ENCODE measurements at regions not wholly inside any gene's neighbourhood (a gene's known extent, or its start where the extent isn't known, plus 50 kb on each side); places are given as distances from the start of the nearest gene placed in this dataset.

GRCh38 chr13:54913668-54914067 lies 1885.1 kb downstream of the OLFM4 start:
- FAIRE-seq, result no peak
- no peaks in the 10 kb centered on the region for H4K20me1 ChIP-seq (replicated peaks in 1 of 2; ENCODE audit: control insufficient read depth in 1 of 2, insufficient read depth in 2 of 2, low read length in 2 of 2)
- no peak overlapping the region for H2AFZ ChIP-seq (ENCODE audit: low read length)
- no peaks in the 10 kb centered on the region for H3K79me2 ChIP-seq (ENCODE audit: control insufficient read depth in 1 of 2, insufficient read depth in 2 of 2, low read length in 2 of 2)
- no peak overlapping the region for H3K27ac ChIP-seq (ENCODE audit: low read depth, low read length)
- H3K18ac ChIP-seq (ENCODE audit: extremely low read depth, low read length), result no peak overlapping the region
- H2BK120ac ChIP-seq (replicated peaks; ENCODE audit: low read depth, low read length), result no peak overlapping the region
- no peak overlapping the region for H4K91ac ChIP-seq (replicated peaks; ENCODE audit: insufficient read length, low read length)
- no peak overlapping the region for H4K5ac ChIP-seq (ENCODE audit: insufficient read length, low read depth, low read length)
- no peak overlapping the region for H2BK20ac ChIP-seq (ENCODE audit: low read length)
- TF ChIP-seq EP300 (IDR thresholded peaks at IDR 0.05; ENCODE audit: borderline replicate concordance in 1 of 2, low read depth in 2 of 2, low read length in 2 of 2) (no peak), CTCF (IDR thresholded peaks at IDR 0.05; ENCODE audit: control extremely low read depth in 1 of 3, insufficient read depth in 1 of 3, low read depth in 1 of 3, low read length in 3 of 3) (no peak), CTBP2 (IDR thresholded peaks at IDR 0.05; ENCODE audit: borderline replicate concordance, insufficient read depth, insufficient read length, low read length) (no peak), MAFK (IDR thresholded peaks at IDR 0.05; ENCODE audit: low read depth, low read length) (no peak)
- H3K9ac ChIP-seq (replicated peaks in 1 of 4; ENCODE audit: extremely low read depth in 1 of 4, low read depth in 3 of 4, low read length in 3 of 4), result no peak overlapping the region
- H3K9me3 ChIP-seq (ENCODE audit: insufficient read depth in 2 of 2, low read depth in 1 of 2, low read length in 1 of 2), result no peaks in the 10 kb centered on the region
- H3K23ac ChIP-seq (ENCODE audit: insufficient read length), result no peak overlapping the region
- no peak overlapping the region for H3K4ac ChIP-seq (replicated peaks; ENCODE audit: insufficient read length, low read depth, low read length)
- CTCF ChIA-PET (ENCODE audit: partially characterized antibody), result no interaction called here
- DNase-seq (ENCODE audit: low read depth in 1 of 2, low spot score in 2 of 2), result no peak
- WGBS, 2 experiments (ENCODE audit: extremely low coverage in 1 of 2, insufficient coverage in 1 of 2, insufficient read length in 1 of 2, insufficient replicate concordance in 2 of 2, low coverage in 1 of 2, low lambda C conversion rate in 2 of 2, missing lambda C conversion rate in 1 of 2), result 90% methylated on average over 4 of the region's 4 CpGs; no CpG with 5 or more reads in 1 of the 2 experiments
- no peak overlapping the region for H3K56ac ChIP-seq (replicated peaks; ENCODE audit: insufficient read length, low read depth, low read length)
- POLR2A ChIA-PET (ENCODE audit: partially characterized antibody), result no interaction called here
- no peaks in the 10 kb centered on the region for H3K27me3 ChIP-seq (replicated peaks in 1 of 4; ENCODE audit: control insufficient read depth in 3 of 4, extremely low read depth in 1 of 4, insufficient read depth in 3 of 4, low read length in 3 of 4)
- no peaks in the 10 kb centered on the region for H3K36me3 ChIP-seq (ENCODE audit: control insufficient read depth in 2 of 4, insufficient read depth in 4 of 4, low read length in 3 of 4)
- no peaks in the 10 kb centered on the region for H3K23me2 ChIP-seq (ENCODE audit: low read depth, low read length)
- no peak overlapping the region for H2AK5ac ChIP-seq (ENCODE audit: low read depth, low read length)
- no peak overlapping the region for H2BK5ac ChIP-seq (ENCODE audit: low read depth, low read length)
- H2BK12ac ChIP-seq (ENCODE audit: low read depth, low read length), result no peak overlapping the region
- H3K4me1 ChIP-seq (replicated peaks in 1 of 4; ENCODE audit: control insufficient read depth in 3 of 4, insufficient read depth in 4 of 4, low read length in 3 of 4), result no peaks in the 10 kb centered on the region
- no peak overlapping the region for H3K4me3 ChIP-seq (ENCODE audit: extremely low read depth in 1 of 4, insufficient read depth in 2 of 4, low read depth in 3 of 4, low read length in 4 of 4)
- H2BK15ac ChIP-seq (ENCODE audit: low read length), result no peak overlapping the region
- H3K79me1 ChIP-seq (ENCODE audit: low read depth, low read length), result no peaks in the 10 kb centered on the region
- no peak overlapping the region for H3K4me2 ChIP-seq (ENCODE audit: insufficient read depth in 1 of 2, low read depth in 2 of 2, low read length in 2 of 2)
- no peak overlapping the region for H3K14ac ChIP-seq (ENCODE audit: insufficient read length)
- H4K8ac ChIP-seq (ENCODE audit: extremely low read depth, insufficient read depth, low read length), result no peak overlapping the region

Data from H1 (cell line).